Mesenchymal stem cell (in vitro differentiated cells and primary cell): ENCODE measurements at regions not wholly inside any gene's neighbourhood (a gene's known extent, or its start where the extent isn't known, plus 50 kb on each side); places are given as distances from the start of the nearest gene placed in this dataset.

Experiments
- DNase-seq: peaks from one replicate; pipeline ENCODE4 v3.0.0-alpha.2; 2013
- H2AFZ ChIP-seq: one replicate; pipeline ENCODE4 v1.6.1; 2013; ENCODE audit warnings: low read depth, mild to moderate bottlenecking, control low read depth, inconsistent platforms, low read length, moderate library complexity
- H2AK5ac ChIP-seq: 2 replicates; pipeline ENCODE4 v1.6.1; 2013; ENCODE audit warnings: low read length, moderate library complexity, mild to moderate bottlenecking, inconsistent platforms; ENCODE audit not compliant: severe bottlenecking
- H2BK120ac ChIP-seq: one replicate; pipeline ENCODE4 v1.6.1; 2013; ENCODE audit warnings: low read depth, mild to moderate bottlenecking, inconsistent platforms, low read length, moderate library complexity
- H2BK12ac ChIP-seq, 2 experiments: one replicate each; pipeline ENCODE4 v1.6.1; 2013; ENCODE audit warnings: inconsistent platforms in 2 of 2, low read length in 2 of 2, mild to moderate bottlenecking in 2 of 2, moderate library complexity in 2 of 2, control low read depth in 1 of 2
- H2BK15ac ChIP-seq: one replicate; pipeline ENCODE4 v1.6.1; 2013; ENCODE audit warnings: mild to moderate bottlenecking, low read depth, inconsistent platforms; ENCODE audit not compliant: poor library complexity, severe bottlenecking
- H2BK5ac ChIP-seq: 2 replicates; pipeline ENCODE4 v1.6.1; 2013; ENCODE audit warnings: low read depth, mild to moderate bottlenecking, low read length, control low read depth, inconsistent platforms; ENCODE audit not compliant: poor library complexity, severe bottlenecking
- H3K14ac ChIP-seq, 2 experiments: one replicate each; pipeline ENCODE4 v1.6.1; 2013; ENCODE audit warnings: inconsistent platforms in 2 of 2, low read length in 2 of 2, control low read depth in 1 of 2, mild to moderate bottlenecking in 1 of 2, moderate library complexity in 1 of 2
- H3K18ac ChIP-seq, 2 experiments: one replicate each; pipeline ENCODE4 v1.6.1; 2013; ENCODE audit warnings: inconsistent platforms in 2 of 2, low read length in 2 of 2, control low read depth in 1 of 2, low read depth in 1 of 2, mild to moderate bottlenecking in 1 of 2
- H3K23ac ChIP-seq, 2 experiments: one replicate each; pipeline ENCODE4 v1.6.1; 2013; ENCODE audit warnings: inconsistent platforms in 2 of 2, low read length in 2 of 2, mild to moderate bottlenecking in 2 of 2, moderate library complexity in 2 of 2, control low read depth in 1 of 2
- H3K27ac ChIP-seq: 2 replicates; pipeline ENCODE4 v1.5.1; 2013; ENCODE audit warnings: mild to moderate bottlenecking, moderate library complexity, low read length, control low read depth, inconsistent platforms; ENCODE audit not compliant: poor library complexity, severe bottlenecking
- H3K27me3 ChIP-seq, 2 experiments: 2 replicates each; pipeline versions ENCODE4 v1.6.1 to v1.7.0; 2013; ENCODE audit warnings: low read length in 2 of 2, mild to moderate bottlenecking in 2 of 2, moderate library complexity in 2 of 2, control low read depth in 1 of 2, inconsistent platforms in 1 of 2; ENCODE audit not compliant: control insufficient read depth in 1 of 2, insufficient read depth in 1 of 2
- H3K36me3 ChIP-seq, 2 experiments: 2 replicates each; pipeline versions ENCODE4 v1.6.1 to v1.7.0; 2013; ENCODE audit warnings: low read length in 2 of 2, control low read depth in 1 of 2, inconsistent platforms in 1 of 2, low read depth in 1 of 2, mild to moderate bottlenecking in 1 of 2; ENCODE audit not compliant: insufficient read depth in 2 of 2, control insufficient read depth in 1 of 2
- H3K4ac ChIP-seq, 2 experiments: one replicate each; pipeline ENCODE4 v1.6.1; 2013; ENCODE audit warnings: inconsistent platforms in 2 of 2, low read length in 2 of 2, mild to moderate bottlenecking in 2 of 2, moderate library complexity in 2 of 2, control low read depth in 1 of 2, low read depth in 1 of 2
- H3K4me1 ChIP-seq: 2 replicates; pipeline ENCODE4 v1.6.1; 2013; ENCODE audit warnings: low read depth, low read length, control low read depth; ENCODE audit not compliant: control insufficient read depth, insufficient read depth
- H3K4me2 ChIP-seq: 2 replicates; pipeline ENCODE4 v1.6.1; 2013; ENCODE audit warnings: low read length, mild to moderate bottlenecking, inconsistent platforms; ENCODE audit not compliant: poor library complexity, severe bottlenecking
- H3K4me3 ChIP-seq, 2 experiments: 2 replicates each; pipeline versions ENCODE4 v1.5.1 to v1.7.0; 2013; ENCODE audit warnings: low read length in 2 of 2, mild to moderate bottlenecking in 2 of 2, control low read depth in 1 of 2, low read depth in 1 of 2; ENCODE audit not compliant: insufficient read depth in 1 of 2
- H3K79me1 ChIP-seq: replicated peaks from 2 replicates; pipeline ENCODE4 v1.6.1; 2013; ENCODE audit warnings: mild to moderate bottlenecking, control low read depth, low read length, inconsistent platforms; ENCODE audit not compliant: poor library complexity, severe bottlenecking
- H3K9ac ChIP-seq: 2 replicates; pipeline ENCODE4 v1.7.0; 2013; ENCODE audit warnings: mild to moderate bottlenecking, low read length, moderate library complexity
- H3K9me3 ChIP-seq: 2 replicates; pipeline ENCODE4 v1.7.0; 2013; ENCODE audit warnings: mild to moderate bottlenecking, low read length; ENCODE audit not compliant: control insufficient read depth
- H4K8ac ChIP-seq: one replicate; pipeline ENCODE4 v1.6.1; 2013; ENCODE audit warnings: inconsistent platforms, mild to moderate bottlenecking, low read length, moderate library complexity
- H4K91ac ChIP-seq: one replicate; pipeline ENCODE4 v1.6.1; 2013; ENCODE audit warnings: mild to moderate bottlenecking, low read length, inconsistent platforms
- WGBS: methylation state at CpG from one replicate; pipeline ENCODE4 v1.1.7; 2013; ENCODE audit warnings: mixed read lengths; 5-methylcytosine and 5-hydroxymethylcytosine counted together

DNA sequence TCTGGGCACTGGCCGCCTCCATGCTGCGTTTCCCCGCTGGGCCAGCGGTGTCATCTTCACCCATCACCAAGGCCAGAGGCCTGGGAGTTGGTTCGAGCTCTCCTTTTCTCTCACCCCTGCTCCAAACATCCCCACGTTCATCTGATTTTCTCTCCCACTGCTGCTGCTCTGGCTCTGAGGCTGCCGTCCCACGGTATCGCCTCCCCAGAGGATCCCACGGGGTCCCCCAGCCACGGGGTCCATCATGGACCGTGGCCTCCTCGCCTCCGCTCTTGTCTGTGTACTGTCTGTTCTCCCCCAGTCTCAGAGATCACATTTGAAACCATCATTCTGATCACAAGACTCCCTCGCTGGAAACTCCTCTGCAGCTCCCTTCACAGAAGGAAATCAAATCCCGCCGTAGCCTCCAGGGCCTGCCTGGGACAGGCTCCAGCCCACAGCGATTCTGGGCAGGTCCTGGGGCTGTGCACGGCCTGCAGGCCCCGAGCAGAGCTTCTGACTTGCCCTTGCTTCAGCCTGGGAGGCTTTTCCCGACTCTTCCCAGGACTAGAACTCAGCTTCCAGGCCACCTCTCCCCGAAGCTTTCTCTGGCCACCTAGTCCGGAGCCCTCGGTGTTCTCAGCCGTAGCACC, 64.2 kb downstream of the SOX1 start:
- Histone ChIP-seq H2BK120ac (no peak overlapping the region), H3K4ac (no peak overlapping the region), H3K4me3 (no peak overlapping the region), H2BK15ac (no peak overlapping the region), H2AK5ac (no peak overlapping the region), H3K27me3 (no peaks in the 10 kb centered on the region), H4K8ac (no peak overlapping the region), H3K23ac (no peak overlapping the region), H3K9ac (no peak overlapping the region), H3K79me1 (no peaks in the 10 kb centered on the region), H3K9me3 (no peaks in the 10 kb centered on the region), H3K27ac (no peak overlapping the region), H2BK12ac (no peak overlapping the region), H3K4me1 (no peaks in the 10 kb centered on the region), H2BK5ac (no peak overlapping the region), H2AFZ (no peak overlapping the region), H4K91ac (no peak overlapping the region), H3K4me2 (no peak overlapping the region), H3K18ac (no peak overlapping the region), H3K14ac (no peak overlapping the region), H3K36me3 (no peaks in the 10 kb centered on the region)
- 83% methylated on average over 25 of the region's 25 CpGs for WGBS
- no peak for DNase-seq

- H4K8ac ChIP-seq, result no peak overlapping the region
- no peak overlapping the region for H3K4ac ChIP-seq
- H2AFZ ChIP-seq, result no peak overlapping the region
- no peaks in the 10 kb centered on the region for H3K27me3 ChIP-seq
- H3K9ac ChIP-seq, result no peak overlapping the region
- no peak overlapping the region for H3K4me3 ChIP-seq
- H3K36me3 ChIP-seq, result no peaks in the 10 kb centered on the region
- H2BK12ac ChIP-seq, result no peak overlapping the region
- no peak overlapping the region for H2BK5ac ChIP-seq
- H3K18ac ChIP-seq, result no peak overlapping the region
- H3K4me2 ChIP-seq, result no peak overlapping the region
- no peaks in the 10 kb centered on the region for H3K79me1 ChIP-seq
- no peaks in the 10 kb centered on the region for H3K4me1 ChIP-seq
- WGBS, result 84% methylated on average over 10 of the region's 11 CpGs
- no peak overlapping the region for H2BK15ac ChIP-seq
- H3K14ac ChIP-seq, result no peak overlapping the region
- H3K27ac ChIP-seq, result no peak overlapping the region
- H2AK5ac ChIP-seq, result no peak overlapping the region
- H4K91ac ChIP-seq, result no peak overlapping the region
- no peak overlapping the region for H2BK120ac ChIP-seq
- H3K9me3 ChIP-seq, result no peaks in the 10 kb centered on the region
- H3K23ac ChIP-seq, result no peak overlapping the region
- no peak for DNase-seq
These were observed 64.8 kb downstream of the SOX1 start for GRCh38 chr13:112131713-112132113.

- 86% methylated on average over 14 of the region's 17 CpGs for WGBS
- Histone ChIP-seq H3K27me3 (no peaks in the 10 kb centered on the region), H2BK5ac (no peak overlapping the region), H2AK5ac (no peak overlapping the region), H3K27ac (no peak overlapping the region), H3K9ac (no peak overlapping the region), H2BK12ac (no peak overlapping the region), H3K4me2 (no peak overlapping the region), H3K36me3 (no peaks in the 10 kb centered on the region), H4K8ac (no peak overlapping the region), H3K4ac (no peak overlapping the region), H3K9me3 (no peaks in the 10 kb centered on the region), H3K79me1 (no peaks in the 10 kb centered on the region), H4K91ac (no peak overlapping the region), H3K18ac (no peak overlapping the region), H3K4me1 (no peaks in the 10 kb centered on the region), H3K23ac (no peak overlapping the region), H3K14ac (no peak overlapping the region), H2BK120ac (no peak overlapping the region), H3K4me3 (no peak overlapping the region), H2BK15ac (no peak overlapping the region), H2AFZ (no peak overlapping the region)
- DNase-seq, result no peak
These were observed 65.2 kb downstream of the SOX1 start for GRCh38 chr13:112132142-112132541.

GRCh38 chr13:112132619-112133018, 65.7 kb downstream of the SOX1 start:
- WGBS, result 79% methylated on average over 9 of the region's 9 CpGs
- no peak overlapping the region for H3K4me2 ChIP-seq
- DNase-seq, result no peak

More at GRCh38 chr13:112132619-112133018, 65.7 kb downstream of the SOX1 start:
- Histone ChIP-seq H3K23ac (no peak overlapping the region), H2BK15ac (no peak overlapping the region), H3K9ac (no peak overlapping the region), H4K91ac (no peak overlapping the region), H4K8ac (no peak overlapping the region), H3K79me1 (no peaks in the 10 kb centered on the region), H2BK12ac (no peak overlapping the region), H3K14ac (no peak overlapping the region), H3K4me3 (no peak overlapping the region), H3K18ac (no peak overlapping the region), H3K27ac (no peak overlapping the region), H2BK5ac (no peak overlapping the region), H2AK5ac (no peak overlapping the region), H2AFZ (no peak overlapping the region), H3K36me3 (no peaks in the 10 kb centered on the region), H3K4ac (no peak overlapping the region), H3K27me3 (no peaks in the 10 kb centered on the region), H3K4me1 (no peaks in the 10 kb centered on the region), H2BK120ac (no peak overlapping the region), H3K9me3 (no peaks in the 10 kb centered on the region)
